ENCODE measurements at regions not wholly inside any gene's neighbourhood (a gene's known extent, or its start where the extent isn't known, plus 50 kb on each side); places are given as distances from the start of the nearest gene placed in this dataset.

- TF ChIP-seq THRA (IDR thresholded peaks at IDR 0.05) (no peak), HNRNPLL (IDR thresholded peaks at IDR 0.05; ENCODE audit: low read depth, low read length, poor library complexity, severe bottlenecking) (no peak), ARID4B (CRISPR knock-in tag; IDR thresholded peaks at IDR 0.05) (no peak), E2F1 (CRISPR knock-in tag; IDR thresholded peaks at IDR 0.05) (no peak), E2F4 (CRISPR knock-in tag; IDR thresholded peaks at IDR 0.05; ENCODE audit: low read depth) (no peak), PATZ1 (CRISPR knock-in tag; IDR thresholded peaks at IDR 0.05; ENCODE audit: borderline replicate concordance) (no peak), CTCF (IDR thresholded peaks at IDR 0.05 in 2 of 3, conservative IDR thresholded peaks at IDR 0.05 in 1 of 3; ENCODE audit: insufficient read depth in 2 of 3, low read depth in 1 of 3, low read length in 3 of 3) (no peak), TFAP4 (CRISPR knock-in tag; IDR thresholded peaks at IDR 0.05; ENCODE audit: borderline replicate concordance) (no peak), TEAD4 (IDR thresholded peaks at IDR 0.05; ENCODE audit: low read length) (no peak), TEAD4 (CRISPR knock-in tag; IDR thresholded peaks at IDR 0.05; ENCODE audit: borderline replicate concordance) (no peak), ELF4 (CRISPR knock-in tag; IDR thresholded peaks at IDR 0.05) (no peak)
These were observed 879.0 kb downstream of the SLC4A3 start for GRCh38 chr2:220506466-220506865.

Measured in K562 (cell line).